ENCODE measurements at regions not wholly inside any gene's neighbourhood (a gene's known extent, or its start where the extent isn't known, plus 50 kb on each side); places are given as distances from the start of the nearest gene placed in this dataset.

- ChIA-PET POLR2A (no interaction called here), RAD21 (ENCODE audit: low non-redundant PET in 1 of 2, low total read pairs in 2 of 2, uncharacterized antibody in 2 of 2, unreplicated experiment in 2 of 2) (interaction anchor here in 1 of 2 experiments (1.0 kb wide), 1 partner anchor 63 kb away, joined by 3 read pairs; no protein-coding TSS in a partner anchor), CTCF (no interaction called here)
- H3K4me3 ChIP-seq (replicated peaks in 1 of 2; ENCODE audit: low read depth in 1 of 2, low read length in 2 of 2), result no peak overlapping the region
- ATAC-seq, result no peak
- no peak overlapping the region for H3K4me2 ChIP-seq (ENCODE audit: low read length)
- H2AFZ ChIP-seq (ENCODE audit: low read depth, low read length, poor library complexity, severe bottlenecking), result peak overlapping the region; percentile 70
- H3K9me2 ChIP-seq (ENCODE audit: insufficient read depth), result no peaks in the 10 kb centered on the region
- H3K9ac ChIP-seq (ENCODE audit: low read length), result no peak overlapping the region
- H3K27ac ChIP-seq (ENCODE audit: low read depth, low read length), result no peak overlapping the region
- no peak for DNase-seq (ENCODE audit: low read depth, low spot score)
- H3K27me3 ChIP-seq (ENCODE audit: insufficient read depth, low read length), result no peaks in the 10 kb centered on the region
- H3K79me2 ChIP-seq (ENCODE audit: insufficient read depth, low read length), result no peaks in the 10 kb centered on the region
- no peaks in the 10 kb centered on the region for H4K20me1 ChIP-seq (ENCODE audit: insufficient read depth)
- TF ChIP-seq CEBPB (IDR thresholded peaks at IDR 0.05; ENCODE audit: low read depth), result no peak
- TF ChIP-seq TCF7L2 (IDR thresholded peaks at IDR 0.05; ENCODE audit: borderline replicate concordance, extremely low read depth, insufficient read depth, insufficient read length), result no peak
- no peak for TF ChIP-seq JUND (IDR thresholded peaks at IDR 0.05)
- TF ChIP-seq EZH2phosphoT487 (IDR thresholded peaks at IDR 0.05; ENCODE audit: borderline replicate concordance), result no peak
- no peak for TF ChIP-seq ZNF274 (IDR thresholded peaks at IDR 0.05; ENCODE audit: low read depth, low read length)
- no peak for TF ChIP-seq POLR2A (IDR thresholded peaks at IDR 0.05; ENCODE audit: borderline replicate concordance, extremely low read depth, insufficient read depth, insufficient read length)
- no peak for TF ChIP-seq ZFX (IDR thresholded peaks at IDR 0.05)
- no peak for TF ChIP-seq SP1 (IDR thresholded peaks at IDR 0.05; ENCODE audit: low read depth)
- no peak for TF ChIP-seq ELF1 (IDR thresholded peaks at IDR 0.05; ENCODE audit: borderline replicate concordance, low read depth)
- no peak for TF ChIP-seq REST (IDR thresholded peaks at IDR 0.05; ENCODE audit: low read depth)
- TF ChIP-seq YY1 (IDR thresholded peaks at IDR 0.05; ENCODE audit: extremely low read depth, insufficient replicate concordance, low read depth, low read length), result no peak
- TF ChIP-seq ZBTB33 (IDR thresholded peaks at IDR 0.05; ENCODE audit: extremely low read depth, insufficient replicate concordance, low read length), result no peak
- no peak for TF ChIP-seq SRF (IDR thresholded peaks at IDR 0.05; ENCODE audit: low read depth)
- no peak for TF ChIP-seq EZH2 (IDR thresholded peaks at IDR 0.05)
- no peaks in the 10 kb centered on the region for H3K36me3 ChIP-seq (ENCODE audit: control insufficient read depth in 1 of 2, insufficient read depth in 2 of 2, low read length in 2 of 2)
- no peaks in the 10 kb centered on the region; a peak in 1 of 4 replicates for H3K4me1 ChIP-seq (ENCODE audit: control insufficient read depth in 1 of 2, insufficient read depth in 2 of 2, low read length in 2 of 2)
- BruUV-seq (replicated peaks), result no TSS peak
- intact Hi-C loops (cut with micrococcal nuclease), result no loop called here
- no peaks in the 10 kb centered on the region for H3K9me3 ChIP-seq (ENCODE audit: control insufficient read depth in 1 of 2, insufficient read depth in 1 of 2, low read depth in 1 of 2, low read length in 2 of 2)
Observed at GRCh38 chr5:32526810-32527209, 58.5 kb upstream of the SUB1 start.

Data from HCT116 (cell line).